ENCODE measurements at regions not wholly inside any gene's neighbourhood (a gene's known extent, or its start where the extent isn't known, plus 50 kb on each side); places are given as distances from the start of the nearest gene placed in this dataset.

DNA sequence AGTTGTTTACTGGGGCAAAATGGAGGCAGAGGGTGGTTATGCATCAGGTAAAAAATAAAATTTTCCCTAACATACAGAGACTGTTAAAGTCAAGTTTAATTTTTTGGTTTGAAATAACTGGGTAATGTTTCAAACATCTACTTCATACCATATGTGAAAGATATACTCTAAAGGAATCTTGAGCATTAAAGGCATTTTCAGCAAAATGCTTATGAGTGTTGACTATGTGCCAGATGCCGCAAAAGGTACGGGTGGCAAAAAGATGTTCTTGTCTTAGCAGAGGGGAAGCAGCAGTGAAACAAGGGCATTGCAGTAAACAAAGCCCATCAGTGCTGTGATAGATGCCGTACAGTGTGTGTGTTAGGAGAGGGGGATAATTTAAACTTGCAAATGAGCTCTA lies 263.1 kb upstream of the ID2 start:
- no peaks in the 10 kb centered on the region for H3K4me1 ChIP-seq
- no peak overlapping the region for H3K4me2 ChIP-seq
- no peak overlapping the region for H3K4me3 Mint-ChIP-seq

DNA sequence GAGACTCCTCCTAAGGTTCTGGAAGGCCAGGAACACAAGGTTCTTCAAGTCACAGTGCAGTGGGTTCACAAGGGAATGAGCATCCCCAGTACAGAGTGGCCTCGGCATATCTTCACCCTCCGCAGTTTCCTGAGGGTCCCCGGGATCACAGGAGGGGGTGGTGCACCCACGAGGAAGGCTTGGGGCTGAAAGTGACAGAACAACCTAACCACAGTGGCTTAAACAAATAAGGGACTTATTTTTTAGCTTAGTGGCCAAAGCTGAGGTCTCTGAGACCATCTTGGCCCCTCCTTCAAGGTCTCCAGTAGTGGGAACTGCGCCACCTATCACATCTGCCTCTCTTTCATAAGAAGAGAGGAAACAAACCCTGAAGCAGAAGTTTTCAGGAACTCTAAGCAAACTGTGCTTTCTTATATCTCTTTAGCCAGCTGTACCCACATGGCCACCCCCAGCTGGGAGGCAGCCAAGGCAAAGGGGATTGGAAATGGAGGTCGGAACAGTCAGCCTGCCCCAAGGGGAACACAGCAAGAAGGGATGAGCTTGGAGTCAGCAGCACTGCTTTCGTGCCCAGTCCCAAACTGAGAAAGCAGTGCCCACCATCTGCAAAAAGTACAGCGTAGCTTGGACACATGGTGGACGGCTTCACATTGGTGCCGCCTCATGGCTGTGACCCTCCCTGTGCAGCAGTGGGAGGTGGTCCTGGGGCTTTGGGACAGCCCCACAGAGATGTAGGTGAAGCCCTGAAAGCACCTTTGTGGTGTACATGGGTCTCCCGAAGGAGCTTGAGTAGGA lies 260.0 kb upstream of the ID2 start:
- Mint-ChIP-seq H3K4me1 (peaks cover 3% of the 10 kb centered on the region), H3K9me3 (peaks cover 9% of the 10 kb centered on the region), H3K36me3 (no peaks in the 10 kb centered on the region), H3K4me3 (no peak overlapping the region), H3K27ac (no peak overlapping the region), H3K27me3 (ENCODE audit: insufficient read depth, low read depth) (peaks cover 4% of the 10 kb centered on the region)
- Histone ChIP-seq H3F3A (ENCODE audit: low read depth) (no peaks in the 10 kb centered on the region), H3K36me3 (no peaks in the 10 kb centered on the region), H4K20me1 (ENCODE audit: low read depth) (no peaks in the 10 kb centered on the region), H3K79me2 (ENCODE audit: low read depth) (no peaks in the 10 kb centered on the region), H3K27ac (no peak overlapping the region), H3K4me1 (no peaks in the 10 kb centered on the region), H3K4me2 (no peak overlapping the region), H3K9me3 (ENCODE audit: low read depth) (no peaks in the 10 kb centered on the region), H3K9ac (no peak overlapping the region), H2AFZ (replicated peaks) (no peak overlapping the region), H3K4me3 (no peak overlapping the region), H3K27me3 (no peaks in the 10 kb centered on the region)
- TF ChIP-seq, protein P1, sequence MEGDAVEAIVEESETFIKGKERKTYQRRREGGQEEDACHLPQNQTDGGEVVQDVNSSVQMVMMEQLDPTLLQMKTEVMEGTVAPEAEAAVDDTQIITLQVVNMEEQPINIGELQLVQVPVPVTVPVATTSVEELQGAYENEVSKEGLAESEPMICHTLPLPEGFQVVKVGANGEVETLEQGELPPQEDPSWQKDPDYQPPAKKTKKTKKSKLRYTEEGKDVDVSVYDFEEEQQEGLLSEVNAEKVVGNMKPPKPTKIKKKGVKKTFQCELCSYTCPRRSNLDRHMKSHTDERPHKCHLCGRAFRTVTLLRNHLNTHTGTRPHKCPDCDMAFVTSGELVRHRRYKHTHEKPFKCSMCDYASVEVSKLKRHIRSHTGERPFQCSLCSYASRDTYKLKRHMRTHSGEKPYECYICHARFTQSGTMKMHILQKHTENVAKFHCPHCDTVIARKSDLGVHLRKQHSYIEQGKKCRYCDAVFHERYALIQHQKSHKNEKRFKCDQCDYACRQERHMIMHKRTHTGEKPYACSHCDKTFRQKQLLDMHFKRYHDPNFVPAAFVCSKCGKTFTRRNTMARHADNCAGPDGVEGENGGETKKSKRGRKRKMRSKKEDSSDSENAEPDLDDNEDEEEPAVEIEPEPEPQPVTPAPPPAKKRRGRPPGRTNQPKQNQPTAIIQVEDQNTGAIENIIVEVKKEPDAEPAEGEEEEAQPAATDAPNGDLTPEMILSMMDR (IDR thresholded peaks at IDR 0.05): no peak
- TF ChIP-seq EZH2 (IDR thresholded peaks at IDR 0.05) (no peak), EZH2phosphoT487 (IDR thresholded peaks at IDR 0.05) (no peak)
- DNase-seq (ENCODE audit: low spot score): no peak

More for the DNA sequence above, 263.1 kb upstream of the ID2 start:
- no peaks in the 10 kb centered on the region for H3K36me3 Mint-ChIP-seq
- H3K4me1 Mint-ChIP-seq: no peaks in the 10 kb centered on the region
- Histone ChIP-seq H2AFZ (replicated peaks) (no peak overlapping the region), H3K9ac (no peak overlapping the region), H4K20me1 (ENCODE audit: low read depth) (no peaks in the 10 kb centered on the region), H3K79me2 (ENCODE audit: low read depth) (no peaks in the 10 kb centered on the region), H3F3A (ENCODE audit: low read depth) (no peaks in the 10 kb centered on the region), H3K4me3 (no peak overlapping the region), H3K36me3 (no peaks in the 10 kb centered on the region), H3K9me3 (ENCODE audit: low read depth) (no peaks in the 10 kb centered on the region), H3K27ac (no peak overlapping the region), H3K27me3 (no peaks in the 10 kb centered on the region)
- no peak for DNase-seq (ENCODE audit: low spot score)
- H3K27ac Mint-ChIP-seq: no peak overlapping the region
- peaks cover 5% of the 10 kb centered on the region for H3K27me3 Mint-ChIP-seq (ENCODE audit: insufficient read depth, low read depth)
- H3K9me3 Mint-ChIP-seq: peaks cover 6% of the 10 kb centered on the region
- TF ChIP-seq EZH2 (IDR thresholded peaks at IDR 0.05) (no peak), EZH2phosphoT487 (IDR thresholded peaks at IDR 0.05) (no peak)
- TF ChIP-seq, protein P1 (IDR thresholded peaks at IDR 0.05): no peak

GRCh38 chr2:8422450-8422800 lies 259.4 kb upstream of the ID2 start:
- no peaks in the 10 kb centered on the region for H3K27me3 ChIP-seq
- H3F3A ChIP-seq (ENCODE audit: low read depth): no peaks in the 10 kb centered on the region
- Mint-ChIP-seq H3K4me3 (no peak overlapping the region), H3K27ac (no peak overlapping the region), H3K36me3 (no peaks in the 10 kb centered on the region), H3K4me1 (peaks cover 3% of the 10 kb centered on the region), H3K9me3 (peaks cover 9% of the 10 kb centered on the region), H3K27me3 (ENCODE audit: insufficient read depth, low read depth) (peaks cover 4% of the 10 kb centered on the region)
- no peaks in the 10 kb centered on the region for H3K9me3 ChIP-seq (ENCODE audit: low read depth)
- no peak overlapping the region for H3K4me2 ChIP-seq
- no peak overlapping the region for H3K9ac ChIP-seq
- H4K20me1 ChIP-seq (ENCODE audit: low read depth): no peaks in the 10 kb centered on the region
- H3K27ac ChIP-seq: no peak overlapping the region
- no peaks in the 10 kb centered on the region for H3K4me1 ChIP-seq
- no peak for DNase-seq (ENCODE audit: low spot score)
- H3K36me3 ChIP-seq: no peaks in the 10 kb centered on the region
- no peak overlapping the region for H3K4me3 ChIP-seq
- H2AFZ ChIP-seq (replicated peaks): no peak overlapping the region
- H3K79me2 ChIP-seq (ENCODE audit: low read depth): no peaks in the 10 kb centered on the region
- TF ChIP-seq, protein P1 (IDR thresholded peaks at IDR 0.05): no peak
- TF ChIP-seq EZH2 (IDR thresholded peaks at IDR 0.05) (no peak), EZH2phosphoT487 (IDR thresholded peaks at IDR 0.05) (no peak)
